ENCODE measurements at regions not wholly inside any gene's neighbourhood (a gene's known extent, or its start where the extent isn't known, plus 50 kb on each side); places are given as distances from the start of the nearest gene placed in this dataset.

GRCh38 chr9:92185096-92185495, 69.9 kb upstream of the SPTLC1 start:
- no peaks in the 10 kb centered on the region for H3K9me3 ChIP-seq
- H3K27ac ChIP-seq = no peak overlapping the region
- no peaks in the 10 kb centered on the region for H3K27me3 ChIP-seq
- no peaks in the 10 kb centered on the region for H3K36me3 ChIP-seq
- H3K4me1 ChIP-seq = no peaks in the 10 kb centered on the region
- intact Hi-C loops (cut with DNase I) = no loop called here
- TF ChIP-seq CTCF (IDR thresholded peaks at IDR 0.05) = no peak
- DNase-seq (ENCODE audit: low spot score in 2 of 2) = no peak
- no peak overlapping the region for H3K4me3 ChIP-seq

GRCh38 chr9:92184041-92184564, 68.9 kb upstream of the SPTLC1 start:
- Histone ChIP-seq H3K27ac (no peak overlapping the region), H3K4me1 (no peaks in the 10 kb centered on the region), H3K27me3 (no peaks in the 10 kb centered on the region), H3K4me3 (no peak overlapping the region), H3K36me3 (no peaks in the 10 kb centered on the region), H3K9me3 (no peaks in the 10 kb centered on the region)
- TF ChIP-seq CTCF (IDR thresholded peaks at IDR 0.05) = no peak
- intact Hi-C loops (cut with DNase I) = no loop called here
- DNase-seq (ENCODE audit: low spot score in 2 of 2) = no peak

- no peaks in the 10 kb centered on the region for H3K36me3 ChIP-seq
- H3K4me3 ChIP-seq = no peak overlapping the region
- DNase-seq (ENCODE audit: low spot score in 2 of 2) = no peak
- no peaks in the 10 kb centered on the region for H3K9me3 ChIP-seq
- no peaks in the 10 kb centered on the region for H3K27me3 ChIP-seq
- H3K4me1 ChIP-seq = no peaks in the 10 kb centered on the region
- H3K27ac ChIP-seq = no peak overlapping the region
- TF ChIP-seq CTCF (IDR thresholded peaks at IDR 0.05) = no peak
- intact Hi-C loops (cut with DNase I) = no loop called here
Observed at GRCh38 chr9:92183449-92183848, 68.2 kb upstream of the SPTLC1 start.

GRCh38 chr9:92181296-92181695, 66.1 kb upstream of the SPTLC1 start:
- H3K4me1 ChIP-seq = no peaks in the 10 kb centered on the region
- H3K27ac ChIP-seq = no peak overlapping the region
- DNase-seq (ENCODE audit: low spot score in 2 of 2) = no peak
- no peak for TF ChIP-seq CTCF (IDR thresholded peaks at IDR 0.05)
- no peaks in the 10 kb centered on the region for H3K9me3 ChIP-seq
- no peak overlapping the region for H3K4me3 ChIP-seq
- H3K36me3 ChIP-seq = no peaks in the 10 kb centered on the region
- H3K27me3 ChIP-seq = no peaks in the 10 kb centered on the region
- intact Hi-C loops (cut with DNase I) = no loop called here

GRCh38 chr9:92180669-92181181, 65.5 kb upstream of the SPTLC1 start:
- Histone ChIP-seq H3K27ac (no peak overlapping the region), H3K4me3 (no peak overlapping the region), H3K36me3 (no peaks in the 10 kb centered on the region), H3K9me3 (no peaks in the 10 kb centered on the region), H3K4me1 (no peaks in the 10 kb centered on the region), H3K27me3 (no peaks in the 10 kb centered on the region)
- TF ChIP-seq CTCF (IDR thresholded peaks at IDR 0.05) = no peak
- DNase-seq (ENCODE audit: low spot score in 2 of 2) = no peak
- intact Hi-C loops (cut with DNase I) = no loop called here

GRCh38 chr9:92180002-92180400, 64.8 kb upstream of the SPTLC1 start:
- Histone ChIP-seq H3K27me3 (no peaks in the 10 kb centered on the region), H3K9me3 (no peaks in the 10 kb centered on the region), H3K4me1 (no peaks in the 10 kb centered on the region), H3K27ac (no peak overlapping the region), H3K4me3 (no peak overlapping the region), H3K36me3 (no peaks in the 10 kb centered on the region)
- no peak for DNase-seq (ENCODE audit: low spot score in 2 of 2)
- intact Hi-C loops (cut with DNase I) = no loop called here
- no peak for TF ChIP-seq CTCF (IDR thresholded peaks at IDR 0.05)

Data from ascending aorta (tissue), 2 donors.